ENCODE measurements at regions not wholly inside any gene's neighbourhood (a gene's known extent, or its start where the extent isn't known, plus 50 kb on each side); places are given as distances from the start of the nearest gene placed in this dataset.
A peak's percentile ranks its signal among the peaks of the same experiment; 100 is the strongest.

DNA sequence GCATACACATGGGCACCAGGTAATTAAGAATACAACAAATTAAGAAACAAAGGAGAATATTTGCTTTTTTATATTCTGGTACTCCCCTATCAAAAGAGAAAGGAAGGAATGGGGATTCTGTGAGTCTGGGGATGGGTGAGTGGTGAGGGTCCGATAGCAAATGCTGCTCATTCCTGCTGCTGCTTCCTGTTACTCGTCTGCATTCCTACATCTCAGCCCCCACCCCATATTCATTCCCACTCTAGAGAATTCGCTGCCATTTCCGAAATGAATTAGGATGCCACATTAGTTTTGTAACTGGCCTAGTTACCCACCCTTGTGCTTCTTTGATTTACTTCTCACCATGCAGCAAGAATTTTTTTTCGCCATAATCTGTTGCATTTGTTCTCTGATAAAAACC is 1905.3 kb upstream of the PIK3C3 start:
- no peak for DNase-seq (ENCODE audit: low spot score)

DNA sequence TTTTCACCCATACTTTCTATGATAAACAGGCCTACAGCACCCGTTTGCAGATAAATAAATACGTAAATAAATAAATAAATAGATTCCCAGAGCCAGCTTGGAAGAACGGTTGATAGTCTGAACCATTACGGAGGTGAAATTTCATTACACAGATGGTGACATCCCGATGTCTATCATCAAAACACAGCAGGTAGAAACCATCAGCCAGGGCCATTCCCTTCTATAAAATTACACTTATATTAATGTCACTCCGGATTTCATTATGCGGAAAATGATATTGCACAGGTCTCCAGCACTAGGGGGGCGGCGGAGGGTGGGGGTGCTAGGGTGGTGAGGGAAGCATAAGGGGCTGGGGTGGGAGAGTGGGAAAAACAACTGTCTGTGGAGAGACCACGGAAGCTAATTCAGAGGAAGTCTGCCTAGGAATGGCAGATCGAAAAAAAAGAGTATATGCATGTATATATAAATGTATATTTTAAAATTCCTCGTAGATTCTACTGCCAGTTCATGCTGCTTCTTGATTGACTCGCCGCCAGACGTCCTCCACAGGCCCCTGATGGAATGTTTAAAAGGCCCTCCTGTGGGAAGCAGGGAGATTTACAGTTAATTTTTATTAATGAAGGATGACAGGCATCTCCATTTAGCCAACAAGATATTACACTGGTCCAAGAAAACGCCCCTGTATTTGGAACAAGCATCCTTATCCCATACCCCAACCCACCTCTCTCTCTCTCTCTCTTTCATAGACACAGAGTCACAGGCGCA is 1906.0 kb upstream of the PIK3C3 start:
- no peak for DNase-seq (ENCODE audit: low spot score)

DNA sequence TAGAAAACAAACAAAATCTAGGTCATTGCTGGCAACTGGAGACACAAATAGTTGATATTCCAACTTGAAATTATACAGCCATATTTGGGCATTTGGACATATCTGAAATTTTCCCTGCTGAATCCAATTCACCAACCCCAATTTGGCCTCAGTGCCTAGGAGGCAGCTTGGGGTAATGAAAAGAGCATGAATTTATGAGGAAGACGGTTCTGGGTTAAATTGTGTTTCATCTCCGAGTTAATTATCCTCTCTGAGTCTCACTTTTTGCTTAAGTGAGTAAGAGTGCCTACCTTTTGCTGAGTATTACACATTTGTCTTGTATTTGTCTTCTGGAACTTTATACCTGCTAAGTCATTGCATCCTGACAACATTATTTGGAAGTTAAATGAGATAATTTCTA is 1906.8 kb upstream of the PIK3C3 start:
- DNase-seq (ENCODE audit: low spot score): no peak

DNA sequence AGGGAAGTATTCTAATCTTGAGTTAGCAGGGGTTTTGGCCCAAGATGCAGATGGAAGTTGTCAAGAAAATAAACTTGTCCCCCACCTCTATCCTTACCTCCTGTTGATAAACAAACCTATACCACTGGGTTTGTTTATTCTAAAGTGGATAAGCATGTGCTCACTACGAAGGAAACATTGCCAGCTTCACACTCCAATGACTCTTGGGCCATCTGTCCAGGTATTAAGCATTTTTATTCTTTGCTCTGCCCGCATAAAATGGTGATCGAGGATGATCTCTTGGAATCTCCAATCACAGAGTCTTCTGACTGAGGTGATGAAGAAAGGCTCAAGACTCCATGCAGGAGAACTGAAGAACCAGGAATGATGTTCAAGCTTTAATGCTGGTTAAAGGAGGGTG is 1908.4 kb upstream of the PIK3C3 start:
- no peak for DNase-seq (ENCODE audit: low spot score)

DNA sequence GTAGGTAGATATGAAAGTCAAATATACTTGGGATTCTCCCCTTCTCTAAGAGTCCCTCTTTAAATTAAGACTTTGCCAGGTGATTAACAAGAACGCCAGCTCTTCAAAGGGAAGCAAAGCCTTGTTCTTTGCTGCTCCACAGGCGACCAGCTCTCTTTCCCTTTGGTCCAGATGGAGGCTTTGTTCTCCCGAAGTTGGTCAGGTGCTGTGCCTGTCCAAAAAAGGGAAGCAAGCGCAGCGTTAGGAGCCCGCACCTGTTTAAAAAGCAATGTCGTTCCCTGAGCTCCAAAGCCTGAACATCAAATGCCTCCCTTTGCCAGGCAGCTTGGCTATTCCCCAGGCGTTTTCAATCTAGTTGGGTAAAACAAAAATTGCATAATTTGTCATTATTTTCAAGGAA is 1913.1 kb upstream of the PIK3C3 start:
- no peak for DNase-seq (ENCODE audit: low spot score)

DNA sequence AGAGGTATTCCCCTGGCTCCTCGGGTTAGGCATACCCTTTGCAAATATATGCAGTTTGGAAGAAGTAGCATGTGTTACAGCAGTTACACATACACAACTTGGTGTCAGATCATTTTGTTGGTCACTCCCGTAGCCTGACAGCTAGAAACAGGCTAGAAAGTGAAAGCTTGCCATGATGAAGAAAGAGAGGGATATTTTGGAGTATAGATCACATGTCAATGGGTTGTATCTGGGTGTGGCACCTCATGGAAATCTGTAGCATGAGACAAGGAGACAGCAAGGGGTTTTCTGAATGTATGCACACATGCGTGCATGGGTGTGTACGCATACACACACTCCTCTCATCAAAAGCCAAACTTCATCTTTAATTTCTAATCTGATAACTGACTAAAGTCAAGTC is 1914.5 kb upstream of the PIK3C3 start:
- no peak for DNase-seq (ENCODE audit: low spot score)

DNA sequence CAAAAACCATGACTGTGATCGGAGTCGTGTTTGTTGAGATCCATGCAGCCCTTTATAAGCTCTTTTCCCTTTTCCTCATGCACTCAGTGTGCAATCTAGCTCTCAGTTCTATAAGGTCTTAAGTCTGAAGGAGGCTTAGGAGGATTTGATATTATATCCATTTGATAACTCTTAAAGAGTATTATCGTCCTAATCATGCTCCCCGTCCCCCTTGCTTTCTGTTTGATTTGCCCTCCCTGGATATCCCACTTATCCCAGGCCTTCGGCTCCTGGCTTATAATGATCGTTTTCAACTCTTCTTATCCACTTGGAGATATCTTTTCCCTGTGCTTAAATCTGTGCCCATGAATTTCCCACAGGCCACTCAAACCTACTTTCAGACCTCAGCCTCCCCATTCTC is 1917.7 kb upstream of the PIK3C3 start:
- no peak for DNase-seq (ENCODE audit: low spot score)

DNA sequence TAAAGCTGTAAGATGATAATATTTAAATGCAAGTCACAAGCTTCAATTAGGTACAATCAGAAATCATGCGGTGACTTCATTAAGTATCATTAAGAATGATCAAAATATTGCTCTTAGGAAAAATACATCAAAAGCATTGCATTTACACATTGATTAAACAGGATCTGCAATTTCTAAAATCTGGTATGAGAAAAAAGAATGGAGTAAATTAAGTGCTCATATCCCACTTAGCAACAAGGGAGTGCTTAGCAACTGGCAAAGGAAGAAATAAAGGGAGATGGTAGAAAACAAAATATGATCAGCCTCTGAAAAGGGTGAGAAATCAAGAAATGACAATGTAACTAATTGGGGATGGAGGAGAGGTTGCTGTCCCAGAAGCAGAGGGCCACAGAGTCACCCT is 1918.2 kb upstream of the PIK3C3 start:
- DNase-seq (ENCODE audit: low spot score): no peak

DNA sequence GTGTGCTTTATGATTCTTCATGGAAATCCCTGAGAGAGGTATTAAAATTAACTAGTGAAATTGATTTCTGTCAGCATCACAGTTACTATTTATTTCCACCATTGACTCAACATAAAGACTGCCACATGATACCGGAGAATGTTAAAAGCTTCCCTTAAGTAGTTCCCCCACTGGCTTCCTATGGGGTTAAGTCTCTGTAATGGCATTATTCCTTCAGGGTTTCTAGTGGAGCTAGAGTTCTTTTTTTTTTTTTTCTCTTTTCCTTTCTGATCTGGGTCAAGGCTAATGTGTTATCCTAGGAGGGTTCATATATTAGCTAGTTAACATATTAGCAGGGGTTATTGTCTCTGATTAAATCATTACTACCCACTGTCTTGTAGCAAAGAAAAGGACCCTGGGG is 1919.1 kb upstream of the PIK3C3 start:
- no peak for DNase-seq (ENCODE audit: low spot score)

DNA sequence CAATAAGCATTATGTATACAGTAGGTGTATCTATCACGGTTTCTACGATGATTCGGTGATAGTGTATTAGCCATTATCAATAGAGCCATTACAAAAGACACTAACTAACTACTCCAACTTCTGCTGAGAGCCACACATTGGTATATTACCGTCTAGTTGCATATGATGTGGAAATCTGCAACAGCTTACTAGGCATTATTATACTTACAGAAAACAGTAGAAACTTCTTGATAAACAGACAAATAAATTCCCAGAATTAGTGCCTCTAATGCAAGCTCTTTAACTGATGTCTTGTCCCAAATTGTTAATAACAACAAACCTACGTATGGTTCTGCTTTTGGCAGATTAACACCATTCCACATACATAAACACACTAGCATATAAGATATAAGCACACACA is 1923.0 kb upstream of the PIK3C3 start:
- no peak for DNase-seq (ENCODE audit: low spot score)

DNA sequence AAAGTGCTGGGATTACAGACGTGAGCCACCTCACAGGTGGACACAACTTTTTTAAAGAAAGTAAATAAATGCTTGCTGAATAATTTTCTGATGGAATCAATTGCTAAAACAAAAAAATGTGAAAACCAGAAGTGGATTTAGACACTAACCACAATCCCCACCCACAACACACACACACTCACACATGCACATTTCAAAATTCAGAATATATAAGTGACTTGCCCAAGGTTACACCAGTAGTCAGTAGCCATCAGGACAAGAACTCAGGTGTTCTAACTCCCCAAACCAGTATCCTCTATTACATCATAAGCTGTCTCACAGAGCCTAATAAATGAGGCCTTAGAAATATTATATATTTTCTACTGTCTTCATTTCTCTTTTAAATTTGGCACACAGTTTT is 1923.6 kb upstream of the PIK3C3 start:
- no peak for DNase-seq (ENCODE audit: low spot score)

DNA sequence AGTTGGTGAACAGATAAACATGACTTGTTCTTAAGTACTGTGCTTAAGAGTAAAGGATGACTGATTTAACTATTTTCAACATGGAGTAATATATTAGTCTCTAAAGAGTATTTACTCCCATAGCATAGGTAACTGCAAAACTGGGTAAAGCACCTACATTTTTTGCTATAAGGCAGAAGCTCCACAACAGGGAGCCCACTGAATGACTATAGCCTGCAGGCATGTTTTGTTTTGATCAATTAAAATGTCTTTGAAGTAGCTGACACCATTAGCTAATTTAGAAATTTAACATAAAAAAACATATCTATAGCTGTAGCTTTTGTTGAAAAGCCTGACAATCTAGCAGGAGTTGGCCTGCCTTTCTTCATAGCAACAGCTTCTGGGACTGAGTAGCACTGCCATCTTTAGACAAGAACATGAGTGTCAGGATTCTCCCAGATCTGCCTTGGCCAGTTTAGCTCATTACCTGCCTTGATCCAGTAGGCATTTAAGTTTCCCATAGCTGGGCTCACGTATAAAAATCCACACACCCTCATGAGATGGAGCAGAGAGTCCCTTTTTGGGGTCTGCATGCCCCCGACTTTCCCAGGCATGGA is 1935.1 kb upstream of the PIK3C3 start:
- DNase-seq (ENCODE audit: low spot score): no peak

DNA sequence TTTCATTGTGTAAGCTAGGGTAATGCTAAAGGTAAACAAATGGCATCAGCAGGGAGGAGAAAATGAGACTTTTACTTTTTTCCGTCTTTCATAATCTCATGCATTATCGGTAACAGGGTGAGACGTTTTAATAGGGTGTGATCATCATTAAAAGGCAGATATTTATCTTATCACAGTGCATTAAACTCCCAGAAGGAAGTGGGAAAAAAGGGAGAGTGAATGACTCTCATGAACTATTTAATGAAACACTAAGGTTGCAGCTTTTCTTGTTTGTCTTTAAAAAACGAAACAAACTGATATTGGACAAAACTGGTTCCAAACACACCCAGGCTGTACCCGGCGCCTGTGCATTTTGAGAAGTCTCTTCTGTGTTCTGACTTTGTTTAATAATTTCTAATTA is 1936.8 kb upstream of the PIK3C3 start:
- DNase-seq (ENCODE audit: low spot score): no peak

DNA sequence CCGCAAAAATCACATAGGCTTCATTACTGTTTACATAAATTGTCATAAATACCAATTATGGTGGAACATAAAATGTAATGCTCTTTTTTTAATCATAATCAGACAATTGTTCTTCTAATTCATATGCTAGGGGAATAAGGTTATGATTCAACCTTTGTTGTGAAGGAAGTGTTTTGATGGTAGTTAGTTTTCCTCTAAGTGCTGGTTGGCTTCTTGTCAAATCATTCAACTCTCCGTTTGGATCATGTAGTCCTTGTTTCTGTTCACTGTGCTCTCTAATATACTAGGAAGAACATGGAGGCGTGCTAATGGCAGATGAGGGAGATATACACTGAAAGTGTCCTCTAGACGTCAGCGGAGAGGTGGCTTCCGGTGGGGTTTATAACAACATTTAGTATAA is 1938.0 kb upstream of the PIK3C3 start:
- DNase-seq (ENCODE audit: low spot score): no peak

DNA sequence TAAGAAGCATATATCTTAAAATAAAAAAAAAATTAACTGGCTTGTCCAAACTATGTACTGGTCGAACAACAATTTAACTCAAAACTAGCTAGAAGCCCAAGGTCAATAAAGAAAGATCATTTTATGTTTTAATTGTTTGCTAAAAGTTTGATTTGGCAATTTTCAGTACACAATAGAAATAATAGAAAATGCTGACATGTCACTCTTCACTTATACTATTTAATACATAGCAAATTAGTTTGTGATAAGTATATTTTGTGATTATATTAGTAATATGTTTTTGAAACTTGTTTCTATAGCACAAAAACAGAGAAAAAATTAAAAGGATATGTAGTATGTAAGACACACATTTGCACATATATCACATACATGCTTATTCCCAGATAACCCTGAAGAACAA is 1938.6 kb upstream of the PIK3C3 start:
- DNase-seq (ENCODE audit: low spot score): no peak

DNA sequence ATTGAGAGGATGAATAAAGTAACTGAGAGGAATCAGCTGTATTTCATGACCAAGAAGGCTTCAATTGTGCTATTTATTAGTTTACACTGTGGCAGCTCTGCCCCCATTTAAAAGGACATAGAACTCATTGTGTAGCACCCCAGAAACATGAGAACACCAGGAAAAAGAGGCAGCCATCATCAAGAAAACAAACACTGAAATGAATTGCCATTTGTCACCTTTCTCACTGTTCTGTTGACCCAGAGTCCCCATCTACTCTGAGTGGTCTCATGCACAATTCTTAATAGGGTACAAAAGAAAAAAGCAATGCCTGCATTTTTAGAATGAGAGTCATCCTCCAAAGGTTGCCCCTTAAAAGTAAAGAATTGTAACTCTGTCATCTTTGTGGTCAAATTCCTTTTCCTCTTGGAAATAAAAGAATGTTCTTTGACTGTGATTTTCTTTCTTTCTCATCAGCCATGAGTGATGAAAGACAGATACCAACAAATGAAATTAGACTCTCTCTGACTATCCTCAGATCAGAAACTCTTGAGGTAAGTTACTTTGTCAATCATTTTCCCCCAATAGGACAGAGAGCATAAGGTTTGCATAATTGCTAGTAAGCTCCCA is 1941.9 kb upstream of the PIK3C3 start:
- peak; percentile 55 for DNase-seq (ENCODE audit: low spot score)

DNA sequence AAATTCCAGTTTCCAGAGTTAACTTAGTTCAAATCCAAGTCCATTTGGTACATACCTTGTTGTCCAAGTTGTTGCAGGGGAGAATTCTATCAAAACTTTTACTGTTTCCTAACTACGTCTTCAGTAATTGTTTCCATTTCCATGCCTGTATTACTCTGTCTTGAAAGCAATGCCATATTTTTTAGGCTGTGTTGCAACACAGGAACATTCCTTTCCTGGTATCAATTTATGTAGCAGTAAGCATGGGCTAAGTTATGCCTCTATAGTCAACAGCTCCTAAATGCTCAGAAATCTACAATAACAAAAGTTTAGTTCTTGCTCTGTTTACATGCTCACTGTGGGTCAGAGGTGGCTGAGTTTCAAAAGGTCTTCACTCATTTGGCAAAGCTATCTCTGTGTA is 1943.8 kb upstream of the PIK3C3 start:
- DNase-seq (ENCODE audit: low spot score): no peak

DNA sequence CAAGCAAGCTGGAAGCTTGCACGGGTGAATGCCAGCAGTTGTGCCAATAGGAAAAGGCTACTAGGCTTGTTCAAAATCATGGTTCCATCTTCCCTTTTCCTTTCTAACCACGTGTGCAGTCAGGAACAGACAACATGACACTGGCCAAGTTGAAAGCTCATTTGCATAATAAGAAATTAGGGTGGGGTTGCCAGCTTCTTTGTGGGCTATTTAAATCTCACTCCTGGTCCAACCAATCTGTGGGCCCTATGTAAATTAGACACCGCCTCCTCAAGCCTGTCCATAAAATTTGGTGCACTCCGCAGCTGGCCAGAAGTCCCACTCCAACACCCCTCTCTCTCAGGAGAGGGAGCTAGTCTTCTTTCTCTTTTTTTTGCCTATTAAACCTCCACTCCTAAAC is 1948.4 kb upstream of the PIK3C3 start:
- peak; percentile 17 for DNase-seq (ENCODE audit: low spot score)

DNA sequence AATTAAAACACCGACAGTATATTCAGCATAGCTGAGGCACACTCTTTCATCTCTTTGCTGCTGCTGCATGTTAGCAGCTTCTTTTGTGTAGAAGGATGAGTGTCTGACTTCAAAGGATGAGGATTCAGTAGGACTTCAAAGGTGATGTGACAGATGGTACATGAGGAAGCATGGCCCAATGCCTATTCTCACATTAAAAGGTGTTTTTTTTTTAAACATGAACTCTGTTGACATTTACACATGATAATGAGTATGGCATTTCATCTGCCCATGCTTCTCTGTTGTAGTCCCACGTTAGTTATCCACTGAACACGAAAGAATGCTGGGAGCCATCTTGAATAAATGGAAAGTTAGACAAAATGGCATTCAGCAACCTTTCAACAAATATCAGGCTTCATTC is 1950.8 kb upstream of the PIK3C3 start:
- DNase-seq (ENCODE audit: low spot score): no peak

DNA sequence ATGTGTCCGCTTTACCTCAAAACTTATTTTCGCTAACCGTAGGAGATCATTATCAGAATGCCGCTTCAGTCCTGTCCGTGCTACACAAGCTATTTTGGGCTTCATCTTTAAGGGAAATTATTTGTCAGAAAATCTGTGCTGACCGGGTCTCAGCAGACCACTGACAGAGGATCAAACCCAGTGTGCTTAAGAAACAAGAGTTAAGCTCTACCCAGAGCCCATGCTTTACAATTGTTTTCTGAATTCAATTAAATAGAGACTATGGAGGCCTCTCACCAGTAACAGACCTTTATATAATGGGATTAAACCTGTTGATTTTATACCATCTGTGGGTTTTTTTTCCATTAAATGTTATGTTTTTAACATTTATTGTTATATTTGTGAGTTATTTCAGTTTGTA is 1956.7 kb upstream of the PIK3C3 start:
- DNase-seq (ENCODE audit: low spot score): no peak

DNA sequence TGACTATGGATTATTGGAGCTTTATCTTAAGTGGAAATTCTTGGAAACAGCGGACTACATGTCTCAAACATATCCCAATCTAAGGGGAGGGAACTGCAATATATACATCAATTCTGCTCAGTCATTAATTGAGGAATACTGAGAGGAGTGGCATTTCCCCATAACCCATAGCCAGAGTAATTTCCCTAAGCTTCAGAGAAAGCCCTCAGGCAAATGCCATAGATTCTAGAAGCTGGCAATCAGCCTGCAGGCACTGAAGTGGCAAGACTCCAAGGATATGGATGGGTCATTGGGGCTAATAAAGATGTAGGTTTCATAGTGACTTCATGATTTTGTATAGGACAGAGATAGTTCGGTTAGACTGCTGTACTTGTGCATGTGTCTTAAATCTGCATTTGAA is 1960.5 kb upstream of the PIK3C3 start:
- no peak for DNase-seq (ENCODE audit: low spot score)

DNA sequence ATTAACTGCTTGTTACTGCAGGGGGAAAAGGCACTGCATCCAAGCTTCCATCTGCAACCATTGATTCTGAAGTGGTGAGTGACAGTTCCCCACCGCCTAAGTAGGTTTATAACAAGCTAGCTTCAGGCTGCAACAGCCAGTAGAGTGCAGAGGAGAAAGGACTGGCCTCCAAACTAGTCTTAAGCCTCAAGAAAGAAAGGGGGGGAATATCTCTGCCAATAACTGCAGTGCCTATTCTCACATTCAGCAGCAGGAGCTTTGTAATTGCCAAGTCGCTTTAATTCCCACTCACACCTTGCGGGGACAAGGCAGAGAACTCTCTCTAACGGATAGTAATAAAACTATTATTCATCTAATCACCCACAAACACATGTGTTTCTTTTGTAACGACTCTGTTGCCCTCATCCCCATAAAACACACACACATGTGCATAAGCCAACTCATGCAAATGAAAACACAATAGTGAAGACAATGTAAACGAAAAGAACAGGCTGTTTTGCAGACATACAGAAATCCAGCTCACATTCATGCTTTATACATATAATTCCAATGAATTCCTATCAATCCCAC is 1963.3 kb upstream of the PIK3C3 start:
- DNase-seq (ENCODE audit: low spot score): no peak

DNA sequence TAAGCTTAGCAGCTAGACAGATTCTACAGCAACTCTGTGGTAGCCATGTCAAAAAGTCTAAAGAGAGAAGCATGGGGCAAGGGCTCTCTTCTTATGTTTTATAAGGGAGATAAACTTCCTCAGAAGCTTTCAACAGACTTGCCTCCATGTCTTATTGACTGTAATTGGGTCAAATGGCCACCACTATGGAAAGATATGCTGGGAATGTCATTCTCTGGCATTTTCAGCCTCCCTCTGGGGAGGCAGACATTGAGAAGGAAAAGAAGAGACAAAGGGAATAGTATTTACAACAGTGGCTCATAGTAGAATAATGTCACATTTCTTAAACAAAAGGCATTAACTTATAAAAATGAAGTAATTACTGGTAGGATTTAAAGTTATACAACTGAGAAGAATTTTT is 1964.5 kb upstream of the PIK3C3 start:
- no peak for DNase-seq (ENCODE audit: low spot score)

Data from globus pallidus (tissue), 1 donor.